Activated CD4-positive, alpha-beta T cell treated with anti-CD3 and anti-CD28 coated beads, Interleukin-2, amount 50 U/mL, for 48 hours (primary cell): ENCODE measurements at regions not wholly inside any gene's neighbourhood (a gene's known extent, or its start where the extent isn't known, plus 50 kb on each side); places are given as distances from the start of the nearest gene placed in this dataset.
"Not testable (repeated sequence)": the region's sequence is repeated elsewhere in the genome, so short reads cannot be mapped to it uniquely, and the experiment has no call there.

Source experiments
- DNase-seq, 2 experiments: peaks; one replicate each; pipeline ENCODE4 v3.0.0-alpha.2; 2020

DNA sequence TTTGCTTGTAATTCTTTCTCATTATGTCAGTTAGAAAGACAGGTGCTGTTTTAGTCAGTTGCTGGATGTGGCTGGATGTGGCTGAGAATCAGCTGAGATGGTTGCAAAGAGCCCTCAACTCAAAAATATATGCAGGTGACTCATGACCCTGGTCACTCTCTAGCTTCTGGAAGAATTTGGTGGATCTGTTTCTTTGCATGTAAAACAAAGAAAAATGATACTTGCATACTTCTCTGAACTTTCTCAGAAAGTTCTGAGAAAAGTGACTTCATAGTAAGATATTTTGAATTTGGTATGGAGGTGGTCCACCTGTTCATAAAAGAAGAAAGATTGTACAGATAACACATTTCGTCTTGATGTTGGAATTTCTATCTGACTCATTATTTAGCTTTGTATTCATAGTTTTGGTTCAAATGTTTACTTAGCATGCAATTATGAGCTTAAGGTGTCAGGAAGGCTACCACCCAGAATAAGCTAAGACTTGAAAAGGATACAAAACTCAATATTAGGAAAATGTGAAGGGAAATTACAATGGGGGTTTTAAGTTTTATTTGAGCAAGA, 163.2 kb upstream of the OLIG3 start:
- DNase-seq: peak; percentile 32 to 52

DNA sequence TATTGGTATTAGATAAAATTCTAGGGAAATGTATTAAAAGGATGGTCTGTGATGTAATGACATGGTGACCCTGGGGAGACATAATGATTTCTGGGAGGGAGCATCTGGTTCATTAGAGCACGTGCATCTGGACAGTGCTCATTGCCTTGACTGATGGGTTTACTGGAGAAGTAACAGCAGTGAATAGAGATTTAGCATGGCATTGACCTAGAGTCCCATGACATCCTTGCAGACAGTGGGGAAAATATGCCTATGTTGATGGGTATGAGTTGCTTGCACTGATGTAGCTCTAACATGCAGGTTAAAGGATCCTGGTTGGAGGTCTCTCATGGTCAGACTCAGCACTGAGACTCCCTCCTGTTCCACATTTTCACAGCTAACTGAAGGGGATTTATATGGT, 164.1 kb upstream of the OLIG3 start:
- DNase-seq: no peak

DNA sequence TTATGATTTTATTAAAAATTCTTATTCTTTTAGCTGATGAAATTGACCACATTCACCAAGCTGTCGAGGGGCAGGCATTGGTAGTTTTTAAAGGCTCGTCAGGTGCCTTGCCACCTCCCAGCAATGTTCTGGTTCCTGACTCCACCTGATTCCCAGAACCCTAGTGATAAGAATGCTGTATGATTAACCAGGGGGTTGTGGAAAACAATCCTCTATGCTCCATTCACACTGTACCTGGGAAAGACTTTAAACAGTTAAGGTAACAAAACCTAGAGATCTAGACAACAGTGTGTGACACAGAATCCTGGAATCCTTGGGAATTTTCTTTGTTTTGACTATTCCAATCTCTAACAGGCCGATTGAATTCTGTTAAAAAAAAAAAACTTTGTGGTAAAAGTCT, 165.7 kb upstream of the OLIG3 start:
- no peak for DNase-seq

DNA sequence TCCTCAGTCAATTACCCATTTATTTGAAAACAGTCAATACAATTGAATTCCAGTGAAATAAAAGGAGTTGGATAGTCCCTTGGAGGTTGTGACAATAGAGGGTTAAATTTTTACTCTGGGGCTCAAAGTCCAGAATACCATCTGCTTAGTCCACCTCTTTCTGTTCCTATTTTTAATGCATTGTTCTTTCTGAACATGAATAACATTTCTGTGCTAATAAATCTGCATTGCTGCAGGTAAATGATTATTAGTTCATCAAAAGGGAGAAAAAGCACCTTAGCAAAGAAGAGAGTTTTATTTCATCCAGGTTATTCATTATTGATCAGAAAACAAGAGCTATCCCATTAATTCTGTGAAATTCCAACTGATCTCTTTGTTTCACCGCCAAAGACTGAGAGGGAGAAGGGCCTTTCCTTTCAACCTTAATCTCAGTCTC, 166.1 kb upstream of the OLIG3 start:
- DNase-seq: no peak

DNA sequence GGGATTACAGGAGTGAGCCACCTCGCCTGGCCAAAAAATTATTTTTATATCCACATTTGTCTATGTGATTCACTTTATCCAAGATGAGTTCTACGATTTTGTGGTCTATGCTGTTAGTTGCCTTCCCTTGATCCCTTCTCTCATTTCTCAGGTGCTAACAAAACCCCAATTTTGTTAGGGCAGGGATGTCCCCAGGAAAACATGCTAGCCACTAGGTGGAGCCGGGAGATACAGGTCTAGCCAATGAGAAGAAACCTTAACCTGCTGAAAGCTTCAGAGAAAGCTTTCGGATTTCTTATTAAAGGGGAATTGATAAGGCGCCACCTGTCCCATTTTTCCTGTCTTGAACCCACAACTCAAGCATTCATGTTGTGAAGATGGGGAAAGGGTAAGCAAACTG, 167.4 kb upstream of the OLIG3 start:
- peak; percentile 41 to 49 for DNase-seq

DNA sequence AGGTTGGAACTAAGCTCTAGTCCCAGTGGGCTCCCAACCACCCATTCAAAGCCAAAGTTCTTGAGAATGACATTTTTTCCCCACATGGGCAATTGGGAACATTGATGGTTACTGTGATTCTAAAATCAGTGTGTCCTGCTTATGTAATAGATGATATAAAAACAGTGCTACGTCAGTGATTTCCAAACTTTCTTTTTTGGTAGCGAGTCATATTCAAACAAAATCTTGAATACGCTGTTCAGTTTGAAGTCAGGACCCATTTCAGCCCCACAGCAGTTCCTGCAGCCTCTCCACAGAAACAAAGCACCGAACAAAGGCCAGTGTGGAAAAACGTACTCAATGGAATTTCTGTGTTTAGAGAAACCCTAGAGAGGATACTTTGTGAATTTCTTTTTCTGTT, 170.0 kb upstream of the OLIG3 start:
- DNase-seq: no peak

DNA sequence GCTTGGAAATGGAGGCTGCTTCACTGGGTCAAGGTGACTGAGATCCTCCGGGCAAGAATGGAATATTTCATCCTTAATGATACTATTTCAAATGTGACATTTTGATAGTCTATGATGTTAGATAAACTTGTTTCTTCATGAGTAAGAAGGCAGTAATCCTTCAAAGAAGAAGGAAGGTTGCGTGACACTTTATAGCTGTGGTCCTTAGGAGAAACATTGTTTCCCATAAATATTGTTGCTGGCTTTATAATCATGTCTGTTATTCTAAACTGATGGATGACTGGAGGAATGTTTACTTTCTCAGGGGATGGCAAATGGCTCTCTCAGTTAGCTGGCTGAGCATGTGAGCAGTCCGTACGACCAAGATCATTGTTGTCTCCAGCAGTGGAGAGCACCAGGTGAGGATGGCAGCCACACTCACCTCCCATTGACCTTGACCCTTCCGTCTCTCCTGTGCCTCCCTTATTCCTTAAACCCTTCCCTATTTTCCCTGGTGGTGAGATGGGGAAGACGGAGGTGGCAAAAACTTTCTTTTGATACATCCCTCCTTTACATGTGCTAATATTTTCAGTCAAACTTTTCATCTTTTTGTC, 171.2 kb upstream of the OLIG3 start:
- no peak for DNase-seq

DNA sequence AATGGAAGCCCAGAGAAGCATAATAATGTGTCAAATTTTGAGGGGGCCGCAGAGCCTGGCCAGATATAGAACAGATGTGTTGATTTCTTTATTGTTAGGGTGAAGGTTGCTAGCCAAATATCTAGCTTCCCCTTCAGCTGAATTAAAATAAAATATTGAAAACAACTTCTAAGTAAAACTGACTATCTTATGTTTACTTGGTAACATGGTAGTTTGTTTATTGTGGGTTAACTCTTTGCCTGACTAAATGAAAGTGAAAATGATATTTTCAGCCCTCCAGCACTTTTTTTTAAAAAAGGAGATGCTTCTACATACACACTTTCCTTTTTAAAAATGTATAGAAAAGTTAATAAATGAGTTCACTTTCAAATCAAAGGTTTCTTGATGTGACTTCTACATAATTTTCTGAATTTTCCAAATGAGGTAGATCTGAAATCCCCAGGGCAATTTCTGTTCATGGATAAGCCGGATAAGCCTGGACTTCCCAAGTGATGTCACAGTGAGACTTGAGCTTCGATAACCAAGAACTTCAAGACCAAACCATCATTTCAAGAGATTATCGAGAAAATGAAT, 172.1 kb upstream of the OLIG3 start:
- DNase-seq: no peak

DNA sequence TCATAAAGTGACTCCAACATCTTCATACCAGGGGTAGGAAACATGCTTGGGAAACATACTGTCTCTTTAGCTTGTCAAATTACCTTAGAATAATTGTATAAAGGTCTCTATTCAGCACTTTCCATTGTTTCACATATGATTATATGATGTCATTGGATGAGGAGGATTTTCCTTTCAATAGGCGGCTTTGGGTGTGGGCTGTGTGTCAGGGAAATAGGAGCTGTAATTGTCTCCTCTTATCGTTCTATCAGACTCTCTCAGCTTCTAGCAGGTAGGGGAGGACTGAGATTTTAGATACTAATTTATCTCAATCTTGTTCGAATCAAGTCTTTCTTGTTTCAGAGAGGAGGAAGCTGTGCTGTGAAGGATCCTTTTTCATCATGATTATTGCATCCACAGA, 179.4 kb upstream of the OLIG3 start:
- DNase-seq: no peak

DNA sequence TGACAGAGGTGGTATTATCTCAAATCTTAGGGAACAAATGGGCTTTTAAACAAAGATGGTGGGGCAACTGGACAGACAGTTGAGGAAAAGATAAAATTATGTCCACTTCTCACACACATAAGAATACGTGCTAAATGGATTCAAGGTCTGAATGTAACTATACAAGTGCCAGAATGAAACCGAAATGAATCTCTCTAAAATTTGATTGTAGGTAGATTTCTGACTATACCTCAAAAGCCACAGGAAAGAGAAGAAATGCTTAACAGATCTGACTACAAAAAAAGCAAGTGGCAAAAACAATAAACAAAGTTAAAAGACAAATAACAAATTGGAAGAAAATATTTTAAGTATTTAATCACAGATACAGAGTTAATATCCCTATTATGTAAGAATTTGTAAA, 182.7 kb upstream of the OLIG3 start:
- no peak for DNase-seq

DNA sequence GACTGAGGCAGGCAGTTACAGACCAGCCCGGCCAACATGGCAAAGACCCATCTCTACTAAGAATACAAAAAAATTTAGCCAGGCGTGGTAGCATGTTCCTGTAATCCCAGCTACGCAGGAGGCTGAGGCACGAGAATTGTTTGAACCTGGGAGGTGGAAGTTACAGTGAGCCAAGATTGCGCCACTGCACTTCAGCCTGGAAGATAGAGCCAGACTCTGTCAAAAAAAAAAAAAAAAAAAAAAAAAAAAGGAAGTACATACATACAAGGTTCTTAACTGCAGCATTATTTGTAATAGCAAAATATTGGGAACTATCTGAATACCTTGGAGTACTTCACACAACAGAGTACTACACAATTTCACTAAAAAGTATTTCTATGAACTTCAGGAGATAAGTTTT, 183.5 kb upstream of the OLIG3 start:
- DNase-seq: no peak

DNA sequence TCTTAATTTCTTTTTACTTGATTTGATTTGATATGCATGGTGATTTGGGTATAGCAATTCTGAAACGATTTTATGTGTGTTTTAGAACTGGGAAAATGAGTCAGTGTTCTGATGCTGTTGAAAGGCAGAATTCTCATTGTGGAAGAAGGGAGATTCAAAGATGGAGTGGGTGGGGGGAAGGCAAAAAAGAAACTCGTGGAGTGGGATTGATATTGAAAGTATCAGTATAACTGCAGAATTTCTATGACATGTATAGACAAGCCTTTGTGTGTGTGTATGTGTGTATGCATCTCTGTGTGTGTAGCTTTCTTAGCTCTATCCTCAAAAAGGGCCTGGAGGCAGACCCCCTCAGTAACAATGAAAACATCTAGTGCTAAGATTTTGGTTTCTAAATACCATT, 184.3 kb upstream of the OLIG3 start:
- peak in 1 of 2 experiments; percentile 51 for DNase-seq

DNA sequence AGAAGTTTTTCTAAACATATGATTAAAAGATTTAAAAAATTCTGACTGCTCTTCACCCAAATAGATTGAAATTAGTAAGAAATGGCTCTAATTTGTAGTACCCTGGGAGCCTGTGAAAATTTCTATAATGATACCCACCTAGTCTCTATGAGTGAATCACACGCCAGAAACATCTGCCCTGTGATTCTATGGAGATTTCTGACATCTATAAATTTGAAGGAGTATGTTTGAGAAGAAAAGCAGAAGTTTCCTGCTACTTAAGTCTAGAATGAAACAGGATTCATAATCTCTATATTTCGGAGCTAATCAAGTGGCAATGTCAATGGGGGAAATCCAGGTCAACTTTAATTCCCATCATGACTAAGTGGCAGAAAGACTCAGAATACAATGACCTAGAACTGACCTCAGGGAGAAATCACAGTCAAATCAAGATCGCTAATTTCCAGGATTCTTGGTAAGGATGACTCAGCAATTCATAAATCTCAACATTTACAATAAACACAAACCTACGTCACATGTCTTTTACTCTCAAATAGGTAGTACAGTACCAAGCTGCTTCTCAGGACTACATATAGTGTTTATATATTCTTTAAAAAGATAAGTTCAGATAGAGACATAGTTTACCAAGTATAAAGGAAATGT, 186.2 kb upstream of the TNFAIP3 start:
- no peak for DNase-seq

DNA sequence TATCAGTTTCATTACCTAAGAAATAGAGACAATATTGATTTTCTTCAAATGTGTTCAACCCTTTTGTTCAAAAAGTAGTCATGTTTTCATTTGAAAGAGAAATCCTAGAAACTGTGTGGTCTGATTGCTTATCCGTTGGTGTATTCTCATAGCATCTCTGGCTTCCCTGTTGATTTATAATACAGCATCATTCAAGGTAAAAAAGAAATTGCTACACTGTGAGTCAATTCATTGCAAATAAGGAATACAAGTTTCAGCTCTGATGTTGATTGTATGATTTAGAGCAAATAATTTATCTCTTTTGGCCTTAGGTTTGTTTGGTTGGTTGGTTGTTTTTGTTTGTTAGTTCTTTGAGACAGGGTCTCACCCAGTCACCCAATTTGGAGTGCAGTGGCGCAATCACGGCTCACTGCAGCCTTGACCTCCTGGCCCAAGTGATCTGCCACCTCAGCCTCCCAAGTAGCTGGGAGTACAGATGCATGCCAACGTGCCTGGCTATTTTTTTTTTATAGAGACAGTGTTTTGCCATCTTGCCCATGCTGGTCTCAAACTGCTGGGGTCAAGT, 185.5 kb upstream of the TNFAIP3 start:
- DNase-seq: no peak

DNA sequence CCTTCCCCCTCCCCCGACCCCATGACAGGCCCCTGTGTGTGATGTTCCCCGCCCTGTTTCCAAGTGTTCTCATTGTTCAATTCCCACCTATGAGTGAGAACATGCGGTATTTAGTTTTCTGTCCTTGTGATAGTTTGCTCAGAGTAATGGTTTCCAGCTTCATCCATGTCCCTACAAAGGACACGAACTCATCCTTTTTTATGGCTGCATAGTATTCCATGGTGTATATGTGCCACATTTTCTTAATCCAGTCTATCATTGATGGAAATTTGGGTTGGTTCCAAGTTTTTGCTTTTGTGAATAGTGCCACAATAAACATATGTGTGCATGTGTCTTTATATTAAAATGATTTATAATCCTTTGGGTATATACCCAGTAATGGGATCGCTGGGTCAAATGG, 184.4 kb upstream of the TNFAIP3 start:
- not testable (repeated sequence) for DNase-seq

DNA sequence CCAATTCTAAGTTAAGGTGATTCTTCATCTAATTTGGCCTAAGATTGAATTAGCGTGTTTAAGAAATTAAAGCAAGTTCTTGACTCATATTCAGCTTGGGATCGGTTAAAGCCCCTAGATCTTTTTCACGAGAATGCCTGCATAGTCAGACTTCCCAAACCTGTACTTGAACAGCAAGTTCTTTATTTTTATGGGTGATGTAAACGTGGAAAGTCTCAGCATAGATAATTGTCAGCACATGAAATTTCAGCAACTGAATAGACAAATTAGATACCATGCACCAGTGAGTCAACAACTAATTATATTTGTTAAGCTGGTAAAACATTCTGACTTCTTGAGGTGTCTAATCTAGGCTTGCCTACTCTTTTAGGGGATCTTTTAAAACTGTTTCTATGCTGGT, 183.1 kb upstream of the TNFAIP3 start:
- DNase-seq: no peak

DNA sequence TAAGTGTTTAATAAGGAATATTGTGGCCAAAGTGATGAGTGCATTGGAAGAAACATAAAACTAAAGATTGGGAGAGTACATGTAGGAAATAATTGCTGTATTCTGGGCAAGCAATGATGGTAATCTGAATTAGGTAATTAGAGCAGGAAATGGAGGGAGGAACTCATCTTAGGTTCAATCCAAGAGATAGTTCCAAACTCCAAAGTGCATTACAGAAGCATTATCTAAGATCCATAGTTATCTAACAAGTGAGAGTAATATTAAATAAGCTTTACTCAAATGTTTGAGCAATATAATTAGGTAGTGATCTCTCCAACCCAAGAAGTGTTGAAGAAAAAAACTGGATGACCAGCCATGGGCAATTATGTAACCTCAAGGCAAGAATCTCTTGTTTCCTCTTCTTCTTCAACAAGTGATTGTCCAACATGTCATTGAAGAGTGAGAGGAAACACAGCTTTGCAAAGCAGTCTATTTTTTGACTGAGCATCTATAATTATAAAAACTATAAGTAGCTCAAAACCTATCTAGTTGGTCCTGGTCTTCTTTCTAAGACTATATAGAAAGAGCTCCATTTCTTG, 181.2 kb upstream of the TNFAIP3 start:
- DNase-seq: no peak

DNA sequence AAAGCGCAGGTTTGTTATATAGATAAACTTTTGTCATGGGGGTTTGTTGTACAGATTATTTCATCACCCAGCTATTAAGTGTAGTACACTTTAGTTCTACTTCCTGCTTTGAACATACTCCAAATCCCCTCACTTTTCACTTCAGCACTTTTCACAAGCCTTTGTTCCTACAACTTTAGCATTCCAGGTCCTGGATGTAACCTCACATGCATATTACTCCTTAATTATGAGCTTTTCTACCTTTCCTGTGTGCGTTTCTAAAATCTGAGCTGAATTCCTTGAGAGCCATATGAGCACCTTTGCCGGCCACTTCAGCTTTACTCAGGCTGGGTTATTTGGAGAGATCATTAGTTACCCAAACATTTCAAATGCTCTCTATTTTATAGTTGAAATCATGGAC, 179.2 kb upstream of the TNFAIP3 start:
- no peak for DNase-seq

DNA sequence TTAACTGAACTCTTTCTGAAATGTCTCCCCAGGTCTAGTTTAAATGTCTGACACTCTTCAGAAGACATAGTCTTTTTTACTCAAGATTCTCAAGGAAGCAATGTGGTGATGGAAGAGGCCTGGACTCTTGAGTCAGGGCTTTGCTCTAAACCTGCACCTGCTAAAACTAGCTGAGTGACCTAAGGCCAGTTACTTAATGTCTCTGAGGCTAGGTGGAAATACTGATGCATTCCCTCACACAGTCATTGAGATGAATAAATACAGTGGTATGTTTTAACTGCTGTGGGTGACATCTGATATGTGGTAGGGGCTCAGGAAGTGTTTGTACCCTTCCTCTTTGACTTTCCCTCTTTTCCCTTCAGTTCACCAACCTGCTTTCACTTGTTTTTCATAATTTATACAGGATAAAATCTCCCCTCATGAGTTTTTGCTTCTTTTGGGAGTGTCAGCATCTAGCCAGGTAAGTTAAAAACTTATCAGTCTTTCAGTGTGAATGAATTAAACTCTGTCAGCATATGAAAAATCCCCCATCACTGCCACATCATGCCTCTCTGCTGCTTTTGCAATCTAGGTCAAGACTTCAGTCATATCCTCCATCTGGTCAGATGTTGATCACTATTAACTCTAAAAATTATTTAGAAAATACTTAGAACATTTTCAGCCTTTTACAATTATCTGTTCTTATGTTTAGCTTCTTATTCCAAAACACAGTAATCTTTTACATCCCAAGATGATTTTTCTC, 178.7 kb upstream of the TNFAIP3 start:
- no peak for DNase-seq

DNA sequence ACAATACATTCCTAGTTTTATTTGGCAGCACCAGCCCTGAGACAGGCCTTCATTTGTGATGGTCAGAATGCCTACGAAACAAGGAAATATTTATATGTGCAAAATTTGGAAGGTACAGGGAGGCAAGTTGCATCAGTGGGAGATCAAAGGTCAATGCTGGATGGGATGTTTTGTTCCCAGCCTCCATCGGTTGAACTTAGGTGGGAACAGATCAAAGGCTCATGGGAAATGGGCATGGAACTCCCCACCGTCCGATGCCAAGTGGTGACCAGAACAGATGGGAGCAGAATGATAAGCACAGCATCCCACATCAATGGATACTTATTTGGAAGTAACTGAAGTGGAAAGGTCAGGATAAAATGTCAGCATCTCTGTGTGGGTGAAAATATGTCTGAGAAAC, 177.7 kb upstream of the TNFAIP3 start:
- DNase-seq: no peak

DNA sequence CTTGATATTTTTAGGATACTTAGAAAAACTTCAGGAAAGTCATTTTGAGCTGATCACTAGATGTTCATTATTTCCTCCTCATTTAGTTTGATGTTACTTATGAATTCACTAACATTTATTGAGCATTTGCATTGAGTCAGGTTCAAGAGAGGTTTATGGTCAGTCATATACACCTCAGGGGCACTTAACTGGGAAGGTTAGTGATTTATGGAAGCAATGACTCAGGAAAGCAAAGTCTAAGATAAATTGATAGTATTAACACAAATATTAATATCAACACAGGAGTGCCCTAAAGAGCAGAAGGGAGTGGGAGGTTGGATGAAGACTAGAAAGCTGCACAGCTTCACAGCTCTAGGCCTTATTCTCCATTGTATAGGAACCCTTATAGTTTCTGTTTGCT, 177.0 kb upstream of the TNFAIP3 start:
- no peak for DNase-seq

DNA sequence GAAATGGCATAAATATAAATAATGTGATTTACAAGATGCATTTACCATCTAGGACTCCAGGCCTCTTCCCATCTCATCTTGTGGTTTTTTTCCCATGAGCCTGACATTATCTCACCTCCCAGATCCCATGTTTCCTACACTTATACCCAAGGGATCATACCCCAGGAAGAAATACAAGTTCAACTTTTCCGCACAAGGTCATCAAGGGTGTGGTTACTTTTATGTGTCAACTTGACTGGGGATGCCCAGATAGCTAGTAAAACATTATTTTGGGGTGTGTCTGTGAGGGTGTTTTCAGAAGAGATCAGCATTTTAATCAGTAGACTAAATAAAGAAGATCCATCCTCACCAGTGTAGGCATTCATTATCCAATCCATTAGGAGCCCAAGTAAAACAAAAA, 176.3 kb upstream of the TNFAIP3 start:
- no peak for DNase-seq

DNA sequence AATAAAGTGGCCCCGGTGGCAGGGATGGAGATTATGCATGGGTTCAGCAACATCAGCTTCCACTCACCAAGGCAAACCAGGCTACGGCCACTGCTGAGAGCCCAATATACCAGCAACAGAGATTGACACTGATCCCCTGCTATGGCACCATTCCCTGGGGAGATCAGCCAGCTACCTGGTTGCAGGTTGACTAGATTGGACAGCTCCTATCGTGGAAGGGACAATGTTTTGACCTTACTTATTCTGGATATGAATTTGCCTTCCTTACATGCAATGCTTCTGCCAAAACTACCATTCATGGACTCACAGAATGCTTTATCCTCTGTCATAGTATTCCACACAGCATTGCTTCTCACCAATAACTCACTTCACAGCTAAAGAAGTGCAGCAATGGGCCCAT, 174.8 kb upstream of the TNFAIP3 start:
- DNase-seq: no peak
